GM23338 (cell line): ENCODE measurements at regions not wholly inside any gene's neighbourhood (a gene's known extent, or its start where the extent isn't known, plus 50 kb on each side); places are given as distances from the start of the nearest gene placed in this dataset.

Experiments
- EZH2 ChIP-seq: fragments of 200-600 bp; sonication (generic); IDR thresholded peaks from one replicate; pipeline ENCODE4 v1.8.0; 2017; ENCODE audit warnings: antibody characterized with exemption, mild to moderate bottlenecking, low read depth; ENCODE audit not compliant: unreplicated experiment
- TF ChIP-seq, protein P1 (sequence below), 2 experiments: fragments of 200-600 bp in 1 of 2; sonication (generic) in 1 of 2; conservative IDR thresholded peaks; 2 replicates each; pipeline versions ENCODE4 v1.5.1 to v1.6.1; 2016 to 2017; ENCODE audit warnings: antibody characterized with exemption in 2 of 2, low read depth in 2 of 2, mild to moderate bottlenecking in 2 of 2, moderate library complexity in 1 of 2
- TF ChIP-seq, protein P2 (sequence below): IDR thresholded peaks from 2 replicates; pipeline ENCODE4 v1.6.1; 2016; ENCODE audit warnings: antibody characterized with exemption

DNA sequence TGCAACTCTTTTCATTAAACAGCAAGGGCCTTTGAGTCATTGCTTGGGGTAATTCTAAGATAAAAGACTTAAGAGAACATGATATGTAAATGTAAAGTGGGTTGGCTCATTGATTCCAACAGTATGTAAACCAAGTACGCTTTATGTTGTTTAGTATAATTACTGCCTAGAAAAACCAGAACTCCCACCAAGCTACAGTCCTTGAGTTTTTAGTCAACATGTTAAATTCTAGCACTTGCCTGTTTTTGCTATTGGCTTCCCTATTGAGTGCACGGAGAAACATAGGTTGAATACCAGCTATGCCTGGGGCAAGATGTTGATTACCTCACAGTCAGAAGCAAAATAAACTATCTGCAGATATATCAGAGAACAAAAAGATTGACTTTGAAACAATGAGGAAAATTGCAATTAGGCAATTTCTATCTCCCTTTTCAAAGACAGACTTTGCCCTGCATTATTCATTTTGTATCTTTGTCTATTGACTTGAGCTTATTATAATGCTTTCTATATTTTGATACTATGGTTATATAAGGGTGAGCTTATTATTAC lies 179.3 kb downstream of the ZPLD1 start:
- TF ChIP-seq, protein P1, sequence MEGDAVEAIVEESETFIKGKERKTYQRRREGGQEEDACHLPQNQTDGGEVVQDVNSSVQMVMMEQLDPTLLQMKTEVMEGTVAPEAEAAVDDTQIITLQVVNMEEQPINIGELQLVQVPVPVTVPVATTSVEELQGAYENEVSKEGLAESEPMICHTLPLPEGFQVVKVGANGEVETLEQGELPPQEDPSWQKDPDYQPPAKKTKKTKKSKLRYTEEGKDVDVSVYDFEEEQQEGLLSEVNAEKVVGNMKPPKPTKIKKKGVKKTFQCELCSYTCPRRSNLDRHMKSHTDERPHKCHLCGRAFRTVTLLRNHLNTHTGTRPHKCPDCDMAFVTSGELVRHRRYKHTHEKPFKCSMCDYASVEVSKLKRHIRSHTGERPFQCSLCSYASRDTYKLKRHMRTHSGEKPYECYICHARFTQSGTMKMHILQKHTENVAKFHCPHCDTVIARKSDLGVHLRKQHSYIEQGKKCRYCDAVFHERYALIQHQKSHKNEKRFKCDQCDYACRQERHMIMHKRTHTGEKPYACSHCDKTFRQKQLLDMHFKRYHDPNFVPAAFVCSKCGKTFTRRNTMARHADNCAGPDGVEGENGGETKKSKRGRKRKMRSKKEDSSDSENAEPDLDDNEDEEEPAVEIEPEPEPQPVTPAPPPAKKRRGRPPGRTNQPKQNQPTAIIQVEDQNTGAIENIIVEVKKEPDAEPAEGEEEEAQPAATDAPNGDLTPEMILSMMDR (conservative IDR thresholded peaks at IDR 0.05; ENCODE audit: low read depth in 2 of 2) = no peak
- TF ChIP-seq, protein P2, sequence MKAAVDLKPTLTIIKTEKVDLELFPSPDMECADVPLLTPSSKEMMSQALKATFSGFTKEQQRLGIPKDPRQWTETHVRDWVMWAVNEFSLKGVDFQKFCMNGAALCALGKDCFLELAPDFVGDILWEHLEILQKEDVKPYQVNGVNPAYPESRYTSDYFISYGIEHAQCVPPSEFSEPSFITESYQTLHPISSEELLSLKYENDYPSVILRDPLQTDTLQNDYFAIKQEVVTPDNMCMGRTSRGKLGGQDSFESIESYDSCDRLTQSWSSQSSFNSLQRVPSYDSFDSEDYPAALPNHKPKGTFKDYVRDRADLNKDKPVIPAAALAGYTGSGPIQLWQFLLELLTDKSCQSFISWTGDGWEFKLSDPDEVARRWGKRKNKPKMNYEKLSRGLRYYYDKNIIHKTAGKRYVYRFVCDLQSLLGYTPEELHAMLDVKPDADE = no peak
- no peak for TF ChIP-seq EZH2
